DMS153 (cell line): ENCODE measurements at regions not wholly inside any gene's neighbourhood (a gene's known extent, or its start where the extent isn't known, plus 50 kb on each side); places are given as distances from the start of the nearest gene placed in this dataset.
A peak's percentile ranks its signal among the peaks of the same experiment; 100 is the strongest.
"Not testable (repeated sequence)": the region's sequence is repeated elsewhere in the genome, so short reads cannot be mapped to it uniquely, and the experiment has no call there.

ENCODE experiments used
- DNase-seq: peaks from one replicate; lab custom pipeline; 2025; lab: John Stamatoyannopoulos, UW

DNA sequence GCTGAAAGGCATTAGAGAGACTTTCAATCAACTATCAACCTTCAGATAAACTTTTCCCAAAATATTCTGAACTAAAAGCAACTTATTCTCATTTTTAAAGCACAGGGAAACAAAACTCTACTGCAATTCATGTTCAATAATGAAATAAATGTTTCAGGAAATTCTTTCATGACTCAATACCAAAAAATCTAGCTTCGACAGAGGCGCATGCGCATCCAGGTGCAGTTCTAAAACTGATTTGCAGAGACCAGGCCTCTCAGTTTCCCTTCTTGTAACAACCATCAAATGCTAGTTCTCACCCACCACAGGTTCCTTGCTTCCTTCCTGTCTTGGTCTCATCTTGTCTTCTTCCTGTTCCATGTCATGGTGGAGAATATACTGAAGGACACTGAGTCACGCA lies 55.3 kb upstream of the NRBF2 start:
- DNase-seq, result no peak

DNA sequence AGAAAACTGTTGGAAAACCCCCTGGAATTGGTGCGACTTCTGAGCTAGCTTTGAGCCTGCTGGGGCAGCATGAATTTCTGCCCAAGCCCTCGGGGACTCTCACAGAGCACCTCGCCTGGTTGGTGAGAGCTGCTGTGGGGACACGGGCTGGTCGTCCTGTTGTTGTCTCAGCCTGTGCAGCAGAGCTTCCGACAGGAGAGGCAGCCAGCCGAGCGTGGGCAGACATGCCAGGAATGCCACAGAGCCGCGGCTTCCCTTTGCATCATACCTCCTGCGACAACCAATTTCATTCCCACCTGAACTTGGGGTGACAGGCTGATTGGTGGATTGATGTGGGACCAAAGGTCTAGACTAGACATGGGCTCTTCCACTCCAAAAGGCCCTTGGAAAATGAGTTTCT lies 60.2 kb upstream of the NRBF2 start:
- DNase-seq, result no peak

DNA sequence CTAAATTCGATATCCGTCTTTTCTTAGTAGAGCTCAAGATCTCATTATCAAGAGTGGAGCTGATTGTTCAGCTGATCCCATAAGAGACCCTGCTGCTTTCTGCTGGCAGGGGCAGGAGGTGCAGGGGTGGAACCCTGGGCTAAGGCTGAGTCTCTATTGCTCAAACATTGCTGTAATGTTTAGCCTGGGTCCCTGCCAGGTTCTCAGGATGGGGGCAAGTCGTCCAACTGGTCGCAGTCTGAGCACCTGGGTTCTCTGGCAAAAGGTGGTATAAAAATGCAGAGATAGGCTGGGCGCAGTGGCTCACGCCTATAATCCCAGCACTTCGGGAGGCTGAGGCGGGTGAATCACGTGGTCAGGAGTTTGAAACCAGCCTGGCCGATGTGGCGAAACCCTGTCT lies 62.0 kb upstream of the NRBF2 start:
- no peak for DNase-seq

DNA sequence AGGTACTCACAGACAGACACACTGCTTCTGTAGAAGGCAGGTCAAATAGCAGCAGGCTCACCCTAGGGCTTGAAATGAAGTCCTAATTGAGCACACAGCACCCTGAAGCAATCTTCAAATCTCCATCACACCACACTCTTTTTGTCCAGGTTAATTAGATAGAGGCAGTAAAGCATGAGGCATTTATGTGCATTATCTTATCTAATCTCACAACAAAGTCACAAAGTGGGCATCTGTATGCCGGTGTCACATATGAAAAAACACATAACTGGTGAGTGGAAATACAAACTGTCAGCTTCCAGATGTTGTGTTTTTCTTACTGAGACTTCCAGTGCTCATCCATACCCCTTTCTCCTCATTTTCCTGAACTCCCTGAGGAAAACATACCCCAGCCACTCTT lies 63.8 kb upstream of the NRBF2 start:
- DNase-seq, result no peak

DNA sequence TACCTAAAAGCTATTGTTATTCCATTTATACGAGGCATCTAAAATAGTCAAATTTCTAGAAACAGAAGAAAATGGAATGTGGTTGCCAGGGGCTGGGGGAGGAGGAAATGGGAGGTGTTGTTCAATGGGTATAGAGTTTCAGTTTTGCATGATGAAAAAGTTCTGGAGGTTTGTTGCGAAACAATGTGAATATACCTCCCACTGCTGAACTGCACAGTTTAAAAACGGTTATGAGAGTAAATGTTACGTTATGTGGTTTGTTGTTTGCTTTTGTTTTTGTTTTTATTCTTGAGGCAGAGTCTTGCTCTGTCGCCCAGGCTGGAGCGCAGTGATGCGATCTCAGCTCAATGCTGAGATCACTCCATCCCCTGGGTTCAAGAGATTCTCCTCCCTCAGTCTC lies 64.9 kb upstream of the NRBF2 start:
- no peak for DNase-seq

DNA sequence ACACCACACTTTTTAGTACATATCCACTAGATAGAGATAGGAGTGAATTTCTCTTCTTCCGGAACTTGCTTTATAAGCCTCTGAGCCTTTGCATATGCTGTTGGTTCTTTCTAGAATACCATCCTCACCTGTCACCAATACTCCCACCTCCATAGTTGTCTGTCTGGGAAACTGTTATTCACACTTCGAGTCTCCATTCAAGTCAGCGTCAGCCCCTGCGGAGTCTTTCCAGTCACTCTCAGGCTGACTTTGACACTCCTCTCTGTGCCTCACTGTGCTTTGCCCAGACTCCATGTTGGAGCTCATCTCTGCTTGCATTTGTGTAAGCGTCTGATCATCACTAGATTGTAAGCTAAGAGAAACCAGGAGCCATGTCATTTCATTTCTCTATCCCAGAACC lies 66.5 kb upstream of the NRBF2 start:
- DNase-seq, result no peak

DNA sequence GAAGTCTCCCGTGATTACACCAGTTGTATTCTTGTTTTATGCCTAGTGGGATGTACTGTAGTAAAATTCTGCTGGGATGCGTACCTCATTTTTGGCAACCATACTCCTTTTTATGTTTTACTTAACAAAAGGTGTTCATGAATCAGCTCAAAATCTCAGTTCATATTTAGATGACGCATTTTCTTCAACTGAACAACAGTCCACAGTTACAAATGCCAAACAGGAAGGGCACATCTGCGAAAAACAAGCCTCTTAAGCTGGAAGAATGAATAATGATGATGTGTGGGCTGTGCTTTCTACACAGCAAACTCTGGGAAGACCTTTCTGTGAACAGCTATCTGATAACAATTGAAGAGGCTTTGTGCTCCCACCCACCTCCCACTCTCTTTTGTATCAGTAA lies 68.4 kb upstream of the NRBF2 start:
- no peak for DNase-seq

DNA sequence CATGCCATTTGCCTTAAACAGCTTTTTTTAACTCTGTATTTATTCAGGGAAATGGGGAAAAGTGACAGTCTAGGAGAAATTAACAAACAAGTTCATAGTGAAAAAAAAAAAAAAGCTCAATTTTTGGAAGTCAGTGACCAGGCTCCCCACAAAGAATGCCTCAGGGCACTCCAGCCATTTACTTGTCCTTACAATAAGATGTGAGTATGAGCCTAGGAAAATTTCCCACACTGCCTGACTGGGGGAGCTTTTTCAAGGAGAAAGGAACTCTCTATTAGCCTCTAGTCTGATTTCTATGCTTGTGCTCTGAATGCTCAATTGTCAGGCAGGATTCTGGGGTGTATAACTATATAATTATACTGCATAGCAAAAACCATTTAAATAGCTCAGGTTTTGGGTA lies 74.9 kb upstream of the NRBF2 start:
- no peak for DNase-seq

DNA sequence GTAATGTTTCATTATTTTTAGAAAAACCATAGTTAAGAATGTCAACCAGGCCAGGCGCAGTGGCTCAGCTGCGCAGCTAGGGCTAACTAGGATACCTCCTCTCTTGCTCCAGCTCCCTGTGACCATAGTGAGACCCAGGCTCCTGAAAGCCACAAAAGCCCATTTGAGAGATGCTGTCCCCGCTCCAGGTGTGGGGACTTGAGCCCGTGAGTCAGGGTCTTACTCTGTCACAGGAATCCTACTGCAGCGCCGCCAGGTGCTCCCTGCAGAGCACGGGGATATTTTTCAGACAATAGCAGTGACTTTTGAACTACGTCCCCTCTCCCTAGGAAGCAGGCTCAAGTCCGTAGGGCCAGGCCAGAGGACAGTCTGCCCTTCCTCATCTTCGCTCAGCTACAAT lies 75.6 kb upstream of the NRBF2 start:
- no peak for DNase-seq

DNA sequence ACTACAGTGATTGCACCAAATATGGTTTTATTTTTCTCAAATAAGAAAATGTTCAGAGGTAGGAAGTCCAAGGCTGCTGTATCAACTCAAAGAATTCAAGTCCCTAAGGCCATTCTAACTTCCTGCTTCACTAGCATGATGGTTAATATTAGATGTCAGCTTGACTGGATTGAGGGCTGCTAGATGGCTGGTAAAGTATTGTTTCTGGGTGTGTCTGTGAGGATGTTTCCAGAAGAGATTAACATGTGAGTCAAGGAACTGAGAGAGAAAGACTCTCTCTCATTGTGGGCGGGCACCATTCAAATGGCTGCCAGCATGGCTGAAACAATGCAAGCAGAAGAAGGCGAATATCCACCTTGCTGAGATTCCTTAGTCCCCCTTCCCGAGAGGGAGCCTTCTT lies 77.4 kb upstream of the NRBF2 start:
- no peak for DNase-seq

DNA sequence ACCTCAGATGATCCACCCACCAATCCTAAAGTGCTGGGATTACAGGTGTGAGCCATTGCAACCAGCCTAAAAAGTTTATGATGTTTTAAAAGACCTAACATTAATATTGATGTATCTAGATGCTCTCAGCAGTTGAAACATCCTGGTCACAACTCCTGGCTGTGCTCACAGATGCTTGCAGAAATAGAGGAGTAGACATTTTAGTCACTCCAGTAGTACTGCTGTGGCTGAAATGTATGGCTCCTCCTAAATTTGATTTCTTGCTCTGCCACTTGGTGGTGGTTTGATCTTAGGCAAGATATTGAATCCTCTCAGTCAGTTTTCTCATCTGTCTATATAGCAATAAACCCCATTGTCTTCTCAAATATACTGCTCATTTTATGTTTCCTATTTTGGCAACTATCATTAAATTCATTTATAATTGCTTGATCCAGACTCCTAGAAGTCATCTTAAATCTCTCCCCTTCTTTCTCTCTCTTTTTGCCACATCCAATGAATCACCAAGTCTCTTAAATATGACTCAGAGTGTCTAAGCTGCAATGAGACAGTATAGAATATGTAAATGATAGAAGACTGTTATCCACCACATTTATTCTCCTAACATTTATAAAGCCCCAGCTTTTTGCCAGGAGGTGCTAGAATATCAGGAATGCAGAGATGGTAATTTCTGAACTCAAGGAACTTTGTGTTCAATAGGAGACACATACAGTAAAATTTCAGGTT lies 78.1 kb upstream of the NRBF2 start:
- DNase-seq, result no peak

DNA sequence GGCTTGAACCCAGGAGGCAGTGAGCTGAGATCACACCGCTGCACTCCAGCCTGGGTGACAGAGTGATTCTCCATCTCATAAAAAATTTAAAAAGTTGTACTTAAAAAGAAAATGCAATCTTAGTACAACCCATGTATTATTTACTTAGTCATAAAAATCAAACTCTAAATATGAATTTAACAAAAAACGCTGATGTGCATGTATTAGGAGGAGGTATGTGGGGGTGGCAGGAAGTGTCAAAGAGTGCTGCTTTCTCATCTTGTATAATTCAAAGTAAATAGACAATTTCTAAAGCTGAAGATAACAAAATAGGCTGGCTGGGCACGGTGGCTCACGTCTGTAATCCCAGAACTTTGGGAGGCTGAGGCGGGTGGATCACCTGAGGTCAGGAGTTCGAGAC lies 81.0 kb upstream of the NRBF2 start:
- DNase-seq, result no peak

DNA sequence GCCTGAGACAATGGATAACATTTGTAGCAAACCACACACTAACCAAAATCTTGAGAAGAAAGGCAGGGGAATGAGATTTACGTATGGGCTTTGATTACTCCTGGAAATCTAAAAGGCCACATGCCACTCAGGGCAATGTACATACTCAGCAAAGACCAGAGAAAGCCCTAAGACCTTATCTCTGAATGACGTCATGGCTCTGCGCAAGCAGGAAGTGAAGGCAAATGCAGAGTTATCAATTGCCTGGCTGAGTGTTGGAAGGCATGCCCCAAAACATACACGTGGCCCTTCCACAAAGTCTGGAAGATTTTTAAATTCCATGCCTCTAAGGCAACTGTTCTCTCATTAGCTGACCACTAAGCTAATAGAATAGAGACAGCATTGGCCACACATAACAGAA lies 90.9 kb upstream of the NRBF2 start:
- DNase-seq, result peak; percentile 17

DNA sequence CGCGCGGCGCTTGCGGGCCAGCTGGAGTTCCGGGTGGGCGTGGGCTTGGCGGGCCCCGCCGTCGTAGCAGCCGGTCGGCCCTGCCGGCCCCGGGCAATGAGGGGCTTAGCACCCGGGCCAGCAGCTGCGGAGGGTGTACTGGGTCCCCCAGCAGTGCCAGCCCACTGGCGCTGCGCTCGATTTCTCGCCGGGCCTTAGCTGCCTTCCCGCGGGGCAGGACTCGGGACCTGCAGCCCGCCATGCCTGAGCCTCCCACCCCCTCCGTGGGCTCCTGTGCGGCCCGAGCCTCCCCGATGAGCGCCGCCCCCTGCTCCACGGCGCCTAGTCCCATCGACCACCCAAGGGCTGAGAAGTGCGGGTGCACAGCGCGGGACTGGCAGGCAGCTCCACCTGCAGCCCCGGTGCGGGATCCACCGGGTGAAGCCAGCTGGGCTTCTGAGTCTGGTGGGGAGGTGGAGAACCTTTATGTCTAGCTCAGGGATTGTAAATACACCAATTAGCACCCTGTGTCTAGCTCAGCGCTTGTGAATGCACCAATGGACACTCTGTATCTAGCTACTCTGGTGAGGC lies 99.4 kb upstream of the NRBF2 start:
- DNase-seq, result not testable (repeated sequence)

DNA sequence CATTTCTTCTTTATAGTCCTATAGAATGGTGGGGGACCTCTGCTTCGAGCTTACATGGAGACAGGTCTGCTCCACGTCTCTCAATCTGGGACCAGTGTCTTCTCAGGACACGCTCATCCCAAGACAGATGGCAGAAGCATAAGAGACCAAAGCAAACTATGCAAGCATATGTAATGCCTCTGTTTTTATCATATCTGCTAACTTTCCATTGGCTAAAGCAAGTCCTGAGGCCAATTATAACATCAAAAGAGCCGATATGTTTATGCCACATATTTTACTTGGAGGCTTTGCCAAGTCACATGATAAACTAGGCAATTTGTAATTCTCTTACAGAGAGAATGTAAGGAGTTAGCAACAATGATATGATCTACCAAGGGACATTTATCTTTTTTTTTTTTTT lies 102.6 kb upstream of the NRBF2 start:
- no peak for DNase-seq

DNA sequence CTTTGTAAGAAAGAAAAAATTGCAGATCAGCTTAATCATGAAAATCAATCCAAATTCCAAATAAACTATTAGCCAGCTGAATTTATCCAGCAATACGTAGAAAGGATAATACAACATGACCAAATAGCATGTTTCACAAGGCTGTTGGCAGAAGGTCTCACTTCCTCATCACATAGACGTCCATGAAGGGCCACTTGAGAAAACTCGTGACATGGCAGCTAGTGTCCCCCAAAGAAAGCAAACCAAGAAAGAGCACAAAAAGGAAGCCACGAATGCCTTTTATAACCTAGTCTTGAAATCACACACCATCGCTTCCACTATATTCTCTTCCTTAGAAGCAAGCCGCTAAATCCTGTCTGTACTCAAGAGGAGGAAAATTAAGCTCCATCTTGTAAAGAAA lies 105.6 kb upstream of the NRBF2 start:
- DNase-seq, result no peak

DNA sequence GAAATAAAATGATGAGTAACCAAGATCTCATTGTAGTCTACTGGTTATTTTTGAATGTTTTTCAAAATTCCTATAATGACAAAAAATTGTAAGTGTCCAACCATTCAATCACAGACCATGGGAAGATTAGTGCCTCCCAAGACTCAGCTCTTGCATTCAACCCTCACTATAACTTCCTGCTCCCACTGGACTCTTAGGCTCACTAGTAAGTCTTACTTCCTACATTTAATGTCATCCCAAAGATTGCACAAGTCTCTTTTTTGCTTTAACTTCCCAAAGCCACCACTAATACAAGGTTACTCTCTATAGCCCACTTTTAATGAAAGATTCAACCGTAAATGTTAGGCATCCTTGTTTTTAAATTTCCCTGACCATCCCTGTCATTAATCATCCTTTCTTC lies 111.9 kb upstream of the NRBF2 start:
- no peak for DNase-seq

DNA sequence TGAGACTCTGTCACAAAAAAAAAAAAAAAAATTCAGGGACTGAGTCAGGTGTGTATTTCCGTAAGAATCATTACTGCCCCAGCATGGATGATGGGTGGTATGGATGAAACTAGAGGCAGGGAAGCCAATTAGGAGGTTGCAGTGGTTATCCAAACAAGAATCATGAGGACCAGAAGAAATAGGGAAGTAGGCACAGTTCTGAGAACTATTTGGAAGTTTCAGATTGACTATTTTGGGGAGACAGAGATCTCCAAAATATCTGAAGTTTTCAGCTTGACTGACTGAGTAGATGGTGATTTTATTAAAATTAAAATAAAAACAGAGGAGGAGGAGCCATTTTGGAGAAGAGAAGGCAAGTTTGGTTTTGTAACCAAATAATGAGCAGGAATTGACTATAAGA lies 119.4 kb upstream of the NRBF2 start:
- no peak for DNase-seq

DNA sequence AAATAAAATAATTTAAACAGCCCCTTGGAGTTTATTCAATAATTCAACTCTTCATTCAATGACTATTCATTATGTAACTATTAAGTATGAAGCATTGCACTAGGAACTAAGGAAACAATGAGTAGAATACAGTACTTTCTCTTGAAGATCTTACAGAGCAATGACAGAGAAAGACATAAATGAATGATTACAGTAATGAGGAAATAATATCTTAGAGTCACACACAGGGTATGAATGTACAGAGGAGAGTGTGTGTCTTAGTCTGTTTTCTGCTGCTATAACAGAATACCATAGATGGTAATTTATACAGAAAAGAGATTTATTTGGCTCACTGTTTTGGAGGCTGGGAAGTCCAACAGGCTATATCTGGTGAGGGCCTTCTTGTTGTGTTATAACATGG lies 120.5 kb upstream of the NRBF2 start:
- DNase-seq, result no peak

DNA sequence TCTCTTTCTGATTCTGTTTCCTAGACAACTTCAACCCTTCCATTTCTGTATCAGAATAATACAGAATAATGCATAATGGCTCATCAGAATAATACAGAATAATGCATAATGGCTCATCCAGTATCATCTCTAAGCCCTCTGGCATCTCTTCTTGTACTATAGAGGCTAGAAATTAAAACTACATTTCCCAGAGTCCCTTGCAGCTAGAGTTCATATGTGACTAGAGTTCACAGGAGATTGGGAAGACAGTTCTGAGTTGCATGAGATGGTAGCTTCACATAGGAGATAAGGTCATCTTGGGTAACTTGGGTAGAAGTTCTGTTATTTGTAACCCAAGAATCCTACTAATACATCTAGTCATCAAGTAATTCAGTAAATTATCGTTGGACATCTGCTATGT lies 122.9 kb upstream of the NRBF2 start:
- no peak for DNase-seq

DNA sequence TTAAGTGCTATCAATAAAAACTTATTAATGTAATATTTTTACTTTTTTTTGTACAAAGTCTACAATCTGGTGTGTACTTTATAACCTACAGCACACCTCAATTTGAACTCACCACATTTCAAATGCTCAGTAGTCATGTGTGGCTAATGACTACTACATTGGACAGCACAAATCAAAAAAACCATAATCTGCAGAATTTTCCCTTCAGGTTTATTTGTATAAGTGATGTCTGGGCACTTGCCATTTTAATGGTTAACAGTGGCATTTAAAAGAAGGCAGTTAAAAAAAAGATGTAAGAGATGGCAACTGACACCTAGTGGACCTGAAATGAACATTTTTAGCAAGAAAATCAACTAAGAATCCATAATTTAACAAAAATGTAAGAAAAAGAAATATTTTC lies 124.6 kb upstream of the NRBF2 start:
- no peak for DNase-seq

DNA sequence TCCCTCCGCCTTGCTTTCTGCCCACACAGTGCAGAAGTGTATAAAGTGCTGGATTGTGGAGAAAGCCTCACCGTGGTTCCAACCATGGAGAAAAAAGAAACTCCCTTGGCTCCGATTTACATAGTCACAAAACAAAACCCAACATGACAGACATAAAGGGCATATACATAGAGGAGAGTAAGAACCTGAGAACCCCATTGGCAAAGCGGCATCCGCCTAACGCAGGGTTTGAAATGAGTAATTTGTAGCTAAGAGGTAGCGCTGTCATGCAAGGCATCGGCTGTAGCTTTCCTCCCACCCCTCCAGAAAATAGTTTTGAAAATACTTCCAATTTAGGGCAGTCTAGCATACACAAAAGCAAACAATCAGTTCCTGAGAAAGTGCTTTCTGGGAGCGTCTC lies 126.0 kb upstream of the NRBF2 start:
- no peak for DNase-seq

DNA sequence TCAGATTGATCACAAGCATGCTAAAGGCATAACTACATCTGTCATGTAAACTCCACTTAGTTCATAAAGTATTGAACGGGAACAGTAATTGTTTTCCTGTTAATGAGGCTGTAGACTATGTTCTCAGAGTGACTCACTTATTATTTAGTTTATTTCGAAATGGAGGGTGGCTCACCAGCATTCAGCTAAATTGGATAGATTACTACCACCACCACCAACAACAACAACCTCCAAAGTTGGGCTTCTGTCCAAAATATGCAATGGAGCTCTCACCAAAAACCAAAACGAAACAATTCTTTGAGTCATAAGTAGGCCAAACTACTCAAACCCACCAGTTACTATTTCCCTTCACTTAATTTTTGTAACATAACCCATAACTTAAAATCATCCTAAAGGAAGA lies 127.9 kb upstream of the NRBF2 start:
- DNase-seq, result no peak

DNA sequence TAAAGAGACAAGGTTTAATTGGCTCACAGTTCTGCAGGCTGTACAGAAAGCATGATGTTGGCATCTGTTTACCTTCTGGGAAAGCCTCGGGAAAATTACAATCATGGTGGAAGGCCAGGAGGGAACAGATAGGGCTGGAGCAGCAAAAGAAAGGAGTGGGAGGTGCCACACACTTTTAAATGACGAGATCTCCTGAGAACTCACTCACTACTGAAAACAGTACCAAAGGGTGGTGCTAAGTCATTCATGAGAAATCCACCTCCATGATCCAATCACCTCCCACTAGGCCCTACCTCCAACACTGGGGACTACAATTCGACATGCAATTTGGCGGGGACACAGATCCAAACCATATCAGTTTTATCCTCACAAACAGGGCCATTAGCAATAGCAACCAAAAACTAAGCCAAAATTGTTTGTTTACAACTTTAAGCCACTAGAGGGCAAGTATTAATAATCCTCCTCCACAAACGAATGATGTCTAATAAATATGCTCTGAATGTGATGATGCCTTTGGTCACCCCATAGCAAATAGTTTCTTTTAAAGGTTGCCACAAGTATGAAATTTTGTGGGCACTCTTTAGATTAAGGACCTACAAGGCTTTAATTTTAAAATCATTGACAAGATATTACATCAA lies 129.2 kb upstream of the NRBF2 start:
- no peak for DNase-seq
